ENCODE measurements at regions not wholly inside any gene's neighbourhood (a gene's known extent, or its start where the extent isn't known, plus 50 kb on each side); places are given as distances from the start of the nearest gene placed in this dataset.

GRCh38 chr19:28405346-28405742, 807.6 kb downstream of the UQCRFS1 start:
- TF ChIP-seq EGR1 (IDR thresholded peaks at IDR 0.05): no peak
- TF ChIP-seq, protein P1, sequence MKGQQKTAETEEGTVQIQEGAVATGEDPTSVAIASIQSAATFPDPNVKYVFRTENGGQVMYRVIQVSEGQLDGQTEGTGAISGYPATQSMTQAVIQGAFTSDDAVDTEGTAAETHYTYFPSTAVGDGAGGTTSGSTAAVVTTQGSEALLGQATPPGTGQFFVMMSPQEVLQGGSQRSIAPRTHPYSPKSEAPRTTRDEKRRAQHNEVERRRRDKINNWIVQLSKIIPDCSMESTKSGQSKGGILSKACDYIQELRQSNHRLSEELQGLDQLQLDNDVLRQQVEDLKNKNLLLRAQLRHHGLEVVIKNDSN (IDR thresholded peaks at IDR 0.05): no peak
- TF ChIP-seq ZBTB7A (IDR thresholded peaks at IDR 0.05; ENCODE audit: low read depth): no peak
- no peak for TF ChIP-seq CEBPB (IDR thresholded peaks at IDR 0.05)
- TF ChIP-seq TAF1 (IDR thresholded peaks at IDR 0.05; ENCODE audit: low read depth): no peak
- TF ChIP-seq, protein P2, sequence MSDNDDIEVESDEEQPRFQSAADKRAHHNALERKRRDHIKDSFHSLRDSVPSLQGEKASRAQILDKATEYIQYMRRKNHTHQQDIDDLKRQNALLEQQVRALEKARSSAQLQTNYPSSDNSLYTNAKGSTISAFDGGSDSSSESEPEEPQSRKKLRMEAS (IDR thresholded peaks at IDR 0.05): no peak
- TF ChIP-seq TCF12 (IDR thresholded peaks at IDR 0.05; ENCODE audit: low read depth): no peak
- no peak for TF ChIP-seq CREB1 (IDR thresholded peaks at IDR 0.05; ENCODE audit: low read depth)
- TF ChIP-seq, protein P3, sequence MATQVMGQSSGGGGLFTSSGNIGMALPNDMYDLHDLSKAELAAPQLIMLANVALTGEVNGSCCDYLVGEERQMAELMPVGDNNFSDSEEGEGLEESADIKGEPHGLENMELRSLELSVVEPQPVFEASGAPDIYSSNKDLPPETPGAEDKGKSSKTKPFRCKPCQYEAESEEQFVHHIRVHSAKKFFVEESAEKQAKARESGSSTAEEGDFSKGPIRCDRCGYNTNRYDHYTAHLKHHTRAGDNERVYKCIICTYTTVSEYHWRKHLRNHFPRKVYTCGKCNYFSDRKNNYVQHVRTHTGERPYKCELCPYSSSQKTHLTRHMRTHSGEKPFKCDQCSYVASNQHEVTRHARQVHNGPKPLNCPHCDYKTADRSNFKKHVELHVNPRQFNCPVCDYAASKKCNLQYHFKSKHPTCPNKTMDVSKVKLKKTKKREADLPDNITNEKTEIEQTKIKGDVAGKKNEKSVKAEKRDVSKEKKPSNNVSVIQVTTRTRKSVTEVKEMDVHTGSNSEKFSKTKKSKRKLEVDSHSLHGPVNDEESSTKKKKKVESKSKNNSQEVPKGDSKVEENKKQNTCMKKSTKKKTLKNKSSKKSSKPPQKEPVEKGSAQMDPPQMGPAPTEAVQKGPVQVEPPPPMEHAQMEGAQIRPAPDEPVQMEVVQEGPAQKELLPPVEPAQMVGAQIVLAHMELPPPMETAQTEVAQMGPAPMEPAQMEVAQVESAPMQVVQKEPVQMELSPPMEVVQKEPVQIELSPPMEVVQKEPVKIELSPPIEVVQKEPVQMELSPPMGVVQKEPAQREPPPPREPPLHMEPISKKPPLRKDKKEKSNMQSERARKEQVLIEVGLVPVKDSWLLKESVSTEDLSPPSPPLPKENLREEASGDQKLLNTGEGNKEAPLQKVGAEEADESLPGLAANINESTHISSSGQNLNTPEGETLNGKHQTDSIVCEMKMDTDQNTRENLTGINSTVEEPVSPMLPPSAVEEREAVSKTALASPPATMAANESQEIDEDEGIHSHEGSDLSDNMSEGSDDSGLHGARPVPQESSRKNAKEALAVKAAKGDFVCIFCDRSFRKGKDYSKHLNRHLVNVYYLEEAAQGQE (IDR thresholded peaks at IDR 0.05; ENCODE audit: low read depth): no peak
- TF ChIP-seq RAD21 (IDR thresholded peaks at IDR 0.05; ENCODE audit: low read depth): no peak

DNA sequence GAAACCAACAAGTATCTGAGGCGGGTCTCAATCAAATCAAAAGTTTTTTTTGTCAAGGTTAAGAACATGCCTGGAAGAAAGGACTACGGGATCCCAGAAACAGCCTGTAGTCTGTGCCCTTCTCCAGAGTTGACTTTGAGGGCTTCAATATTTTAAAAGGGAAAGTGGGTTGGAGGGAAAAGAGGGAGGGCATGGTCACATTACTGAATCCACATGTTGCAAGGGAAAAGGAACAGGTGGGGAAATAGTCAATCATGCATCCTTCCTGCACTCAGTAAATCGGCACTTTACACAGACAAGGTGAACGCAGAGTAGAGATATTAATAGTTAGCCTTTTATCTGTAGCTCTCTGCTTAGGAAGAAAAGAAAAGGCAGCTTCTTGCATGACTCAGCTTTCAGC, 808.5 kb downstream of the UQCRFS1 start:
- no peak for TF ChIP-seq YY1 (IDR thresholded peaks at IDR 0.05; ENCODE audit: low read depth)
- TF ChIP-seq, protein P2 (IDR thresholded peaks at IDR 0.05): no peak
- TF ChIP-seq TCF12 (IDR thresholded peaks at IDR 0.05; ENCODE audit: low read depth): no peak

DNA sequence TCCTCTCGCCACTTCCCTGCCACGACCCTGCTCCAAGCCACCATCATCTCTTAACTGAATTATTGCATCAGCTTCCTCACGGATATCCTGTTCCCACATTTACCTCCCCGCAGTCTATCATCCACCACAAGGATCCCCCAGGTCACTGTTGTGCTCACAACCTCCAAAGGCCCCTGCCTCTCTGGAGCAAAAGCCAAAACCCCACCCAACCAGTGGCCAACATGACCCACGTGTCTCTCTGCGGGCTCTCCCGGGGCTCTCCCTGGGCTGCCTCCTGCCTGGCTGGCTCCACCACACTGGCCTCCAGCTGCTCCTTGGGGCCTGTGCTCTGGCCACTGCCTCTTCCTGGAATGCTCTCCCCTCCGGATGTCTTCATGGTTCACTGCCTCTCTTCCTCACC, 809.3 kb downstream of the UQCRFS1 start:
- TF ChIP-seq CEBPB (IDR thresholded peaks at IDR 0.05) (no peak), FOXM1 (IDR thresholded peaks at IDR 0.05; ENCODE audit: borderline replicate concordance, low read depth) (no peak), TEAD4 (IDR thresholded peaks at IDR 0.05) (no peak), ZBTB7A (IDR thresholded peaks at IDR 0.05; ENCODE audit: low read depth) (no peak), EGR1 (IDR thresholded peaks at IDR 0.05) (no peak), RAD21 (IDR thresholded peaks at IDR 0.05; ENCODE audit: low read depth) (no peak), NFIC (IDR thresholded peaks at IDR 0.05) (no peak)
- TF ChIP-seq, protein P3 (IDR thresholded peaks at IDR 0.05; ENCODE audit: low read depth): no peak

- TF ChIP-seq, protein P1 (IDR thresholded peaks at IDR 0.05): no peak
- TF ChIP-seq NFIC (IDR thresholded peaks at IDR 0.05): no peak
- no peak for TF ChIP-seq EGR1 (IDR thresholded peaks at IDR 0.05)
- no peak for TF ChIP-seq CREB1 (IDR thresholded peaks at IDR 0.05; ENCODE audit: low read depth)
- no peak for TF ChIP-seq FOXM1 (IDR thresholded peaks at IDR 0.05; ENCODE audit: borderline replicate concordance, low read depth)
- no peak for TF ChIP-seq EP300 (IDR thresholded peaks at IDR 0.05; ENCODE audit: borderline replicate concordance)
- TF ChIP-seq CEBPB (IDR thresholded peaks at IDR 0.05): no peak
- TF ChIP-seq RAD21 (IDR thresholded peaks at IDR 0.05; ENCODE audit: low read depth): no peak
- TF ChIP-seq TEAD4 (IDR thresholded peaks at IDR 0.05): no peak
- no peak for TF ChIP-seq YY1 (IDR thresholded peaks at IDR 0.05; ENCODE audit: low read depth)
- TF ChIP-seq, protein P3 (IDR thresholded peaks at IDR 0.05; ENCODE audit: low read depth): no peak
- TF ChIP-seq, protein P2 (IDR thresholded peaks at IDR 0.05): no peak
- TF ChIP-seq TAF1 (IDR thresholded peaks at IDR 0.05; ENCODE audit: low read depth): no peak
- TF ChIP-seq TCF12 (IDR thresholded peaks at IDR 0.05; ENCODE audit: low read depth): no peak
- TF ChIP-seq ZBTB7A (IDR thresholded peaks at IDR 0.05; ENCODE audit: low read depth): no peak
Measured at GRCh38 chr19:28402701-28403290, 810.2 kb downstream of the UQCRFS1 start.

All from Ishikawa (cell line).